ENCODE measurements at regions not wholly inside any gene's neighbourhood (a gene's known extent, or its start where the extent isn't known, plus 50 kb on each side); places are given as distances from the start of the nearest gene placed in this dataset.

- DNase-seq, result no peak
Measured at GRCh38 chr14:71203306-71203705, 296.0 kb downstream of the PCNX1 start.

- no peak for DNase-seq
Measured at GRCh38 chr14:71204231-71204630, 297.0 kb downstream of the PCNX1 start.

- DNase-seq, result no peak
Measured at GRCh38 chr14:71204768-71205167, 297.5 kb downstream of the PCNX1 start.

GRCh38 chr14:71206123-71206522 is 298.9 kb downstream of the PCNX1 start:
- DNase-seq, result no peak

- DNase-seq, result no peak
Measured at GRCh38 chr14:71206766-71207371, 299.6 kb downstream of the PCNX1 start.

- DNase-seq, result no peak
Measured at GRCh38 chr14:71208702-71209357, 301.6 kb downstream of the PCNX1 start.

- no peak for DNase-seq
Measured at GRCh38 chr14:71209888-71210287, 302.6 kb downstream of the PCNX1 start.

- DNase-seq, result no peak
Measured at GRCh38 chr14:71212093-71212492, 304.8 kb downstream of the PCNX1 start.

- DNase-seq, result no peak
Measured at GRCh38 chr14:71212683-71213107, 305.4 kb downstream of the PCNX1 start.

- no peak for DNase-seq
Measured at GRCh38 chr14:71214241-71214640, 307.0 kb downstream of the PCNX1 start.

- DNase-seq, result no peak
Measured at GRCh38 chr14:71220462-71220861, 313.2 kb downstream of the PCNX1 start.

- DNase-seq, result no peak
Measured at GRCh38 chr14:71221119-71221518, 313.9 kb downstream of the PCNX1 start.

GRCh38 chr14:71225113-71225512 is 317.9 kb downstream of the PCNX1 start:
- DNase-seq, result no peak

GRCh38 chr14:71228711-71229110 is 321.5 kb downstream of the PCNX1 start:
- DNase-seq, result no peak

GRCh38 chr14:71229875-71230274 is 322.6 kb downstream of the PCNX1 start:
- DNase-seq, result no peak

- DNase-seq, result no peak
Measured at GRCh38 chr14:71230897-71231296, 323.6 kb downstream of the PCNX1 start.

GRCh38 chr14:71231521-71232393 is 324.5 kb downstream of the PCNX1 start:
- peak; percentile 64 for DNase-seq

GRCh38 chr14:71232506-71232905 is 325.2 kb downstream of the PCNX1 start:
- no peak for DNase-seq

- peak; percentile 96 for DNase-seq
Measured at GRCh38 chr14:71235875-71236274, 328.6 kb downstream of the PCNX1 start.

- no peak for DNase-seq
Measured at GRCh38 chr14:71236487-71236886, 329.2 kb downstream of the PCNX1 start.

GRCh38 chr14:71237556-71237955 is 330.3 kb downstream of the PCNX1 start:
- no peak for DNase-seq

- peak; percentile 37 for DNase-seq
Measured at GRCh38 chr14:71238835-71239234, 331.6 kb downstream of the PCNX1 start.

- DNase-seq, result no peak
Measured at GRCh38 chr14:71240171-71240570, 332.9 kb downstream of the PCNX1 start.
